K562 (cell line): ENCODE measurements at regions not wholly inside any gene's neighbourhood (a gene's known extent, or its start where the extent isn't known, plus 50 kb on each side); places are given as distances from the start of the nearest gene placed in this dataset.

Experiments used
- E4F1 ChIP-seq: fragments of 250-450 bp; sonication (Bioruptor Pico); IDR thresholded peaks from 2 replicates; pipeline ENCODE4 v1.5.0; 2021; ENCODE audit warnings: mild to moderate bottlenecking, borderline replicate concordance
- MAFG ChIP-seq: fragments of 450-650 bp; conservative IDR thresholded peaks from 2 replicates; pipeline ENCODE4 v1.6.1; 2016; ENCODE audit warnings: missing genetic modification characterization, missing compliant biosample characterization
- MED1 ChIP-seq: sonication (generic); formaldehyde crosslinking; IDR thresholded peaks from 2 replicates; pipeline ENCODE4 v1.8.1; 2023; ENCODE audit warnings: missing genetic modification reagents, borderline replicate concordance
- TSHZ1 ChIP-seq: fragments of 250-450 bp; sonication (Bioruptor Pico); IDR thresholded peaks from 2 replicates; pipeline ENCODE4 v1.4.0; 2020; ENCODE audit warnings: mild to moderate bottlenecking, moderate library complexity
- ZBTB9 ChIP-seq: fragments of 450-650 bp; formaldehyde crosslinking; IDR thresholded peaks from 2 replicates; pipeline ENCODE4 v1.4.0; 2020; ENCODE audit warnings: mild to moderate bottlenecking, moderate library complexity

- TF ChIP-seq TSHZ1 (CRISPR knock-in tag): no peak
- no peak for TF ChIP-seq ZBTB9 (CRISPR knock-in tag)
- no peak for TF ChIP-seq MED1
- TF ChIP-seq MAFG (tag): peak; percentile 81
- TF ChIP-seq E4F1 (CRISPR knock-in tag): no peak
- TF ChIP-seq, all 486 proteins: peak for 6
Measured at GRCh38 chr6:129943637-129944271, 74.6 kb upstream of the L3MBTL3 start (continued).
